HG03066 (cell line): ENCODE measurements at regions not wholly inside any gene's neighbourhood (a gene's known extent, or its start where the extent isn't known, plus 50 kb on each side); places are given as distances from the start of the nearest gene placed in this dataset.

ENCODE experiments used
- ATAC-seq: cut with Tn5 transposase; IDR thresholded peaks from one replicate; pipeline ENCODE4 v1.9.1; 2021; ENCODE audit warnings: low read depth; ENCODE audit not compliant: unreplicated experiment

GRCh38 chr1:60413091-60413490, 339.5 kb upstream of the C1orf87 start:
- ATAC-seq, result no peak

GRCh38 chr1:60411591-60411990, 338.0 kb upstream of the C1orf87 start:
- ATAC-seq, result no peak

- ATAC-seq, result no peak
These were observed 329.2 kb upstream of the C1orf87 start for GRCh38 chr1:60402816-60403215.

DNA sequence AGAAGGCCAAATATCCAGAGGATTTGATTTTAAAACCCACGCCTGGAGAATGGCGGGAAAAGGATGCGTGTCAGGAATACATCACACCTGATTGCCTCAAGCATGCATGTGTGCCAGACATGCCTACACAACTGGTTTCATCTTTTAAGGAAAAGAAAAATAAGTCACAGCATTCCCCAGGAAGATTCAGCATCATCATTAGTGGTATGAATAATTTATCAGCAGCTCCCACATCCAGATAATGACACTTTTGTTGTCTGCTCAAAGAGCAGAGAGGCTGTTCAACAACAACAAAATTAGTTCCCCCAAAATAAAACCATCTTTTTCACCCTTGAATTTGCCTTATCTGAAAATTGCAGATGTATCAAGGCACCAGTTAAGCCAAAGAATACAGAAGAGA, 328.6 kb upstream of the C1orf87 start:
- ATAC-seq, result no peak

DNA sequence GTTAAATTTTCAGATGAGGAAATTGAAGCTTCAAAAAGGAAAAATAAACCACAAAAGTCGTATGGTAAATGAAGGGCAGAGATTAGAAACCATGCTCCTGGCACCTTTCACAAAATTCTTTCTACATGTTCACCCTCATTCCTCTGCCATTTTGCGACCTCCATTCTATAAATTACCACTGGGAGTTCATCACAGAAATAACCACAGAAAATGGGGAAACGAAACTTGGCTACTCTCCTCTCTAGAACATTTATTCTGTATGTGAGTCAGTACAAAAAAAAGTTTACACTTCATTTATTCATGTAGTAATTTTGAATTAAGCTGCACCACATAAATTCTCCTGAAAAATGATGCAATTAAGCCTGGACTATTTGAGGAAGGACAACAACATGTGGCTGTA, 320.9 kb upstream of the C1orf87 start:
- ATAC-seq, result no peak

- ATAC-seq, result peak; percentile 61
These were observed 317.2 kb upstream of the C1orf87 start for GRCh38 chr1:60390593-60391282.

- no peak for ATAC-seq
These were observed 314.8 kb upstream of the C1orf87 start for GRCh38 chr1:60388092-60388987.

GRCh38 chr1:60387175-60387574, 313.6 kb upstream of the C1orf87 start:
- ATAC-seq, result no peak

DNA sequence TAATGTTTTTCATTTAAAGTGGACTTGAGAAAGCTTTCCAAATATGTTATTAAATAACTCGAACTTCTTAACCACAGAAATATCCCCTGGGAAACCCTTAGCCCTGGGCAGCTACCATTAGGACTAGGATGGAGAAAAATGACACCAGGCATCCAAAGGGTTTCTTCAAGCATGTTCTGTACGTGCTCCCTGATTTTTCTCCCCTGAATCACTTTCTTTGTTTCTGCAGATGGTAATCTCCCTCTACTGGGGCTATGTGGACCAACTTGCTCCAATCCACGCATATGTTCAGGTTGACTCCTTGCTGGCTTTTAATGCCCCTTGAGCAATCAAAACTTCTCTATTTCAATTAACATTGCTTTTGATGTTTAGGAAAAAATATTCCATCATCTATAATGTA, 312.7 kb upstream of the C1orf87 start:
- ATAC-seq, result no peak

DNA sequence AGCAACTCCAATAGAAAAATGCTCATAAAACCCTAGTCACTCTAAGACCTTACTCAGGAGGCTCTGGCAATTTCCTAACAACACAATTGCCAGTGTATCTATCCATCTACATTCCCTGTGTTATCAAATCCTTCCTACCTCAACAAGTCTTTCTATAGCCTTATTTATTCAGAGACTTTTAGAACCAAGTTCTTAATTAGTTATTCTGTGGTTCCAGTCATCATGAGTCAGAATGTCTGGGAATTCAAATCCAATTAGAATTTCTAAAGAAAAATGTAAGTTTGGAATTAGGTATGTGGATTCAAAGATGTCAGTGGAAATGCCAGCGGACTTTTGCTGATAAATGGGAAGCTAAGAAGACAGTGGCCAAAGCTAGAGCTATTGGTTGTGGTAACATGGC, 302.6 kb upstream of the C1orf87 start:
- no peak for ATAC-seq

GRCh38 chr1:60374537-60374936, 301.0 kb upstream of the C1orf87 start:
- ATAC-seq, result no peak

DNA sequence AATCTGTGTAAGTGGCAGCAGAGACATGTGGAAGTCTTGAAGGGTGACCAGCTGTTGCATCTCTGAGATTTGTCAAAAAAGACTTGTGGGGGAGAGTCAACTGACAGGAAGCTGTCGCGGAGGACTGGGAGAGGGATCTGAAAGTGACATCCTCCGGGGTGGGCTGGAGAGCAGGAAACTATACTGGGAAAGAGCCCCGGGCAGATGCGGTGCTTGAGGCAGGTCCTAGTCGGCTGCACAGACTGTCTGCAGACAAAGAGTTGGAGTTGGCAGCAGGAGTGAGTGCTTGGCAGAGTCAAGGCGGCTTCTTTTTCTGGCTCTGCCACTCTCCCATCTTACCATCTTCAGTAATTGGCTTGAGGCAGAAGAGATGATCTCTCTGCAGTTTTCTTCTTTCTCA, 294.0 kb upstream of the C1orf87 start:
- no peak for ATAC-seq

GRCh38 chr1:60359431-60359830, 285.9 kb upstream of the C1orf87 start:
- no peak for ATAC-seq

DNA sequence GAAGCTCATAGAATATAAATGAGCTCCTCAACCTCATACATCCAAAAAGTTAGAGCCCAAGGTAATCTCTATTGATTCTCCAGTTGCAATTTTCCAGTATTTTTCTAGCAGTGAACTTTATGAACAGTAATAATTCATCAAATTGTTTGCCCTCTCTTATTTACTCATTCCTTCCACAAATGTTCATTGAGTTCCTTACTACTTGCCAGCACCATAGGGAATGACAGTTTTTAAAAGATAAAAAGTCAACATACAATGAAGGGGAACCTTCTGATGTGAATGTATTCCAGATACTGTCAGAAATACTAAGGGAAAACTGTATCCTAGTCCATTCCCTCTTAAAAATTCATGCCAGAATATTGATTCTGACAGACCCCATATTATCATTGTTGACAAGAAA, 277.0 kb upstream of the C1orf87 start:
- ATAC-seq, result no peak

GRCh38 chr1:60348884-60349283, 275.3 kb upstream of the C1orf87 start:
- ATAC-seq, result no peak

DNA sequence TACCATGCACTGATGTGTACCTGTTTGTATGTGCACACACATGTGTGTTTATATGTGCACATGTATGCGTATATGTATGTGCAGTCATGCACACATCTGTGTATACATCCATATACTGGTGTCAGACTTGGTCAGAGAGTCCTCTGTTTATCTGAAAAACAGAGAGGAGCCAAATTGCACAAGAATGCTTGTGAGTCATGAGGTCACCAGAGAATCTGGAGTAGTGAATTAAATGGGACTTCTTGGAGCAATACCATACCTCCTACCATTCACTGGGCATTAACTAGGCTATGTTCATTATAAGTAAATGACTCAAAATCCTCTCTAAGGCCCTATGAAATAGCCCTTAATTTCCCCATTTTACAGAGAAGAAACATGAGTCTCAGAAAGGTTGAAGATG, 272.1 kb upstream of the C1orf87 start:
- no peak for ATAC-seq

DNA sequence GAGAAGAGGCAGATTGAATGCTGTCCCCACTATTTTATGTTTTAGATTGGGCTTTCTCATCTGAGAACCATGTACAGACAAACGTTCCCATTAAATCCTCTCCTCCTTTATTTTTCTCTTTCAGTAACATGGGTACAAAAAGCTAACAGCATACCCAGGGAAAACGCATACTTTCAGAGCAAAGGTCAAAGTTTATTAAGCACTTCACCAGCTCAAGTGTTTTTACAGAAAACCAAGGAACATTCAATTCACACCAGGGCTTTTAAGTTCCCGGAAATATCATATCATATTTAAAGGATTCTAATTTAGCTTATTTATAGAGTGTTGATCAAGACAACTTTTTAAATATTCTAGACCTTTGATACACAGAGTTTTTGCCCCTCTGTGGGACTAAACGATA, 271.5 kb upstream of the C1orf87 start:
- no peak for ATAC-seq

GRCh38 chr1:60343736-60344135, 270.2 kb upstream of the C1orf87 start:
- no peak for ATAC-seq

DNA sequence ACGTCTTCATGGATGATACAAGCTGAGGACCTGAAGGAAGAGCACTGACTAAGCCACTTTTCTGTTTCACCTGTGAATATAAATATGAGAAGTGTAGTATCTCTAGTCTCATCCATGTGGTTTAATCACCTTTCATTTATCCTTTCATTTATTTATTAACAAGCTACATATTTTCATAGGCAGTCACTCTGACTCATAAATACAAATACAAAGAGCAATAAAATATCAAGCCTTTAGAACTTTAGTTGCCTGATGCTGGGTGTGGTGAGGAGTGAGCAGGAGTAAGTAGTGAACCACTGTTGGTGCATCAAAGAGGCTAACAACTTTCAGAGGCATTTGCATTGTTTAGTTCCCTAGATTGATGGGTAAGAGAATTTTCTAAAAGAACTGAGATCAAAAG, 269.0 kb upstream of the C1orf87 start:
- no peak for ATAC-seq

DNA sequence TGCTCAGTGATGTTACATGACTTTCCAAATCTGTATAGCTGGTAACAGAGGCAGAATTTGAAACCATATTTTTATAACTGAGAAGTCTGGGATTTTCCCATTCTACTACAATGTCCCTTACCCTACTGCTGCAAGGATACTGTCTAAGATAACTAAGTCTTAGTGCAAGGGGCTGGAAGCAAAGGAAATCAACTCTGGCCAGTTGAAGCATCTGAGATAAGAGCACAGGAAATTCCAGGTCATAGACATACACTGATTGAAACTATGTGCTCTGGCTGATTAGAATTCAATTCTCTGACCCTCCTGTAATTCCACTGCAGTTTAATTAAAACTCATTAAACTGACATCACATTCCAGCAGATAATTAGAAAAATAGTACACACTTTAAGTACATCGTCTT, 267.7 kb upstream of the C1orf87 start:
- no peak for ATAC-seq

- no peak for ATAC-seq
These were observed 258.1 kb upstream of the C1orf87 start for GRCh38 chr1:60331647-60332046.

DNA sequence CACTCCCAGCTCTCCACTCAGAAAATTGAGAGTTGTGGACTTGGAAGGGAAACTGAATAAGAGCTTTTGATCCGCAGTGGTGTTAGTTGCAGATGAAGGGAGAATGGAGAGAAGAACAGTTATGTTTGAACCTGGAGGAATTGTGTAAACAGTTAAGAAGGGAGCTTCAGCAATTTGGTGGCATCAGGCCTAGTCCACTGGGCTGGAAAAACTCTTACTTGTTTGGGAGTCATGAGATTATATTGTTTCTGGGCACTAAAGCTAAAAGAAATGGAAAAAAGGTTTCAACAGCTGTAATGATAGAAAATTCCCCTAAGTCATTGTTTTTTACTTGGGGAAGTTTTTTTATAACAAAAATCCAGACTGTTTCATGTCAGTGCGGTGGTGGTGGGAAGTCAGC, 256.1 kb upstream of the C1orf87 start:
- ATAC-seq, result no peak
